Right lung (tissue), 2 donors: ENCODE measurements at regions not wholly inside any gene's neighbourhood (a gene's known extent, or its start where the extent isn't known, plus 50 kb on each side); places are given as distances from the start of the nearest gene placed in this dataset.

Experiments used
- DNase-seq, 2 donors: peaks; one replicate each; pipeline ENCODE4 v3.0.0-alpha.2; 2013

GRCh38 chr3:74351213-74351612 is 263.2 kb downstream of the CNTN3 start:
- peak; percentile 30 to 44 for DNase-seq

GRCh38 chr3:74349015-74349414 is 265.4 kb downstream of the CNTN3 start:
- no peak for DNase-seq

GRCh38 chr3:74347563-74348268 is 266.7 kb downstream of the CNTN3 start:
- no peak for DNase-seq

DNA sequence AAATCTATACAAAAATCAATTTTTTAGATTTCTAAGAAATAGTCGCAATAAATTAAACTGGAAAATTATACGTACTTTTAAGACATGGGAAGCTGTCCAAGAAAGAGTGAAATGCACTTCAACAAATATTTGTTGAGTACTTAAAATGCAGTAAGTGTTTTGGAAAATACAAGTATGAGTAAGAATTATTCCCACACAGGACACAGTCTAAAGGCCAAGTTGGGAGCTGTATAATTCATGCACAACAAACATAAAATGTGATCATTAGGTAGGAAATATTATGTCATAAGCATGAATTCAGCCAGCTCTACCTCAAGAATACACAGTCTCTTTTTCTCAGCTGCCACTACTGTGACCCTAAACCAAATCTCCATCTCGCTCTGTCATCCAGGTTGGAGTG is 267.6 kb downstream of the CNTN3 start:
- no peak for DNase-seq

DNA sequence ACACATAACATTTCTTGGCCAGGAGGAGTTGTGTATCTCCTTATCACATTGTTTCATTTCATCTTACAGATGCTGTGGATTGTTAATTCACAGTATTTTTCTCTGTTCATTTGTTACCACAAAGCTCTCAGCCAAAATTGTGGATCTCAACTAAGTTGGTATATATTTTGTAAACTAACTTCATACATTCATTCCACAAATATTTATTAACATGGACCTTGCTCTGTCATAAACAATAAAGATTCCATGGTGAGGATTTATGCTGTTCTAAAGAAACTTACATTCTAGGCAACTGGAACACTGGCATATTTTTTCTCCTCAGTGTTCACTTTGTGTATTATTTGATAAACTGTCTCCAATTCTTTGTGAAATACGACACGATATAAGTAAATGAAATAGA is 268.8 kb downstream of the CNTN3 start:
- DNase-seq, result no peak

DNA sequence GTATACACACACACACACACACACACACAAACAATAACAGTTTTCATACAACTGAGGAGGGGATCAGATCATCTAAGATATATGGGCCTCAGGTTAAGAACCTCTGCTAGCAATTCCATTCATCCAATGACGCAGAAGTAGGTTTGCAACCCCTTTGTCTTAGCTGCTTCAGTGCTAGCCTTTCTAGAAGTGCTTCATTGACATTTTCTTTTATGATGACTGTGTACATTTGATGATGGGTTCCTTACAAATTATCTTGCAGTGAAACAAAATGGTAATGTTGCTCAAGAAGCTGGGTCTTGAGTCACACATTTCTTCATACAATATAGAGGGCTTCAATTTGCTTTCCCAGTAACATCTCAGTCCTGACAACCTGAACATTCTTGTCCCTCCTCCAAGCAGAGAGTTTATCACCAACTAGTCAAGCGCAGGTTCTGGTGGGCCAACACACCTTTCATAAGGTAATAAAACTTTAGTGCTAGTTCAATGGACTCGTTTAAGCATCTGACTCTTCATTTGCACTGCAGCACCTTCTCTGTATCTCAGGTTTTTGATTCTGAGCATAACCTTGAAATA is 269.5 kb downstream of the CNTN3 start:
- no peak for DNase-seq

DNA sequence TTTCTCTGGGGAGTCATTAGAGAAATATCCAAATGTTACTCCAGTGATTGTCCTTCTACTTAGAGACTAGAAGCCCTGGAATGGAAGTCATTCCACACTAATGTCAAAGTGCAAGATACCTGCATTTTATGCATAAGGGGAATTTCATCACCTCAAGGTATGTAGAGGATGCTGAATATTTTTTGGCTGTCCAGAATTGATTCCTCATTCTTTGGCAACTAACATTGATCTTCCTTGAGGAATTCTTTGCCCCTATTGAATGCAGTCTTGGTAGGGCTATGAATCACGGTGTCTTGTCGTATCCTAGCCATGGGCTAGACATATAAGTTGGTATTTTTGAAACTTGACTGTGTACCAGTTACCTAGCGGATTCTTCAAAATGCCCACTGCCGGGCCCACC is 271.1 kb downstream of the CNTN3 start:
- DNase-seq, result no peak

DNA sequence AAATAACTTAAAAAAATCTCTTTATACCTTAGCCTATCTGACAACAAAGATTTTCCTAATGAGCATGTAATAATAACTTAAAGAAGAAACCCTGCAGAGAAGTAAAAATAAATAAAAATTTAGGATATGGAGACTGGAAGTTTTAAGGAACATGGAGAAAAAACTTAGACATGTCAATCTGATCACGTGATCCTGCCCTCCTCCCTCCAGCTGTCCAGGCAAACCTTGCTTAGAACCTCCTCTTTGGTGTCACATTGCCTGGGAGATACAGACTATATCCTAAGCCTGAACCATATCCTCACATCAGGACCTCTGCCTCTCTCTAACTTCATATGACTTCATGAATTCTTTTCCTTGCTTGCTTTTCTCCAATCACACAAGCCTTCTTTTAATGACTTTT is 275.5 kb downstream of the CNTN3 start:
- DNase-seq, result no peak

DNA sequence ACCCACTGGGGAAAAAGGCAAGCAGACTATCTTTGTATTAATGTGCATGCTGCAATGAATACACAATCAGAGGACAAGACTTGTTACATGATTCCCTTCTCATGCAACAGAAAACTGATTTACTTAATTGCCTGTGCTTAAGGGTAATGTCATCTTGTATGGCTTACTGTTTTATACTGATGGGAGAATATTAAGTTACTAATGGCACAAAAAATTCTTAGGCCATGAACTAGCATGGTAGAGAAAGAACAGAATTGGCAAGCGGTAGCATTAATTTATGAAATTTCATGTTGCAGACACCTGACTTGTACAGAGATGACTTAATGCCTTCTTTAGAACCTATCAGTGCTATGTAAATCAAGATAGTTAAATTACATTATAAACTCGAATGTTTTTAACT is 282.3 kb downstream of the CNTN3 start:
- DNase-seq, result no peak

DNA sequence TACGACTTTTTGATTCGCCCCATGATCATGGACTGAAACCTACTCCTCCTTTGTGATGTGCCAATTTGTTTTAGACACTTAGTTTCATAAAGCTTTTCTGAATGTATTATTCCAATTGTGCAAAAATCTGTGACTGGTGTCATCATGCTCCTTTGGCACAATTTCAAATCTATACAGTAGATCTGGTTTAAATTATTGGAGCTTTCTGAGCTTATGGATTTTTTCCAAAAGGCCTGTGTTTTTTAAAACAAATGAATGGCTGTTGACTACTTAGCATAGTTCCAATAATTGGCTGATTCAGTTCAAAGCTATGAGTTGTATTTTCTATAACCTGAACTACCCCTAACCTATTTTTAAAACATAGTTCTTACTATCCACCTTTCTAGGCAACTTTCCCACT is 282.7 kb downstream of the CNTN3 start:
- no peak for DNase-seq

DNA sequence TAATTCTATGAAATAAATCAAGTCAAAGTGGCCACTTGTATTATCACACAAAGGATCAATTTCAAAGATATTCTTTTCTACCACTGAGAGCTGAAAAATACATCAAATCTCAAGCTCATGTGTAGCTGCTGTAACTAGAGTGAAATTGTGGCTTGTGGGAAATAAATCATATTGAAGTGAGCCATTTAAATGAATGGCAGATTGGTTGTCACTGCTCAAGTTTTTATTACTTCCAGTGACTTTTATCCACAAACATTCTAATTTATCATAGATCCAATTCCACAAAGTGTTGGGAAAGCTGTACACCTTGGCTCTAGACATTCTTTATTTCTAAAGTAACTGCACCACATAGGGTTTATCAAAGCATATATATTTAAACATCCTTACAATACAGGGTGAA is 285.4 kb downstream of the CNTN3 start:
- DNase-seq, result no peak

DNA sequence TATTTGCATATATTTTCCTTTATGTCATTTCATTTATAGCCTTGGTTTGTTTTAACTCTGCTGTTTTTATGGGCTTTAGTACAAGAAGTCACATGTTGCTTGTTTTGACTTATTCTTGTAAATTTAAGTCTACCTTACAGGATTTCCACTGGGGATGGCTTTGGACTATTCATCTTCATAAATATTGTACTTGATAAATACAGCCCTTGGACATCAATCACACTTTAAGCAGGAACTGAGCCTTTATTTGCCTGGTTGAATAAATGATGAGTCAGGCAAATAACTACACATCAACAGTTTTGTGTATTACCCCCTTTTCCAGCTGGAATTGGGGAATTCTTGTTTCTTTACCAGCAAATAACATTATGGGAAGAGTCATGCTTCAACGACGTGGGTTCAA is 286.0 kb downstream of the CNTN3 start:
- no peak for DNase-seq

GRCh38 chr3:74315291-74315690 is 299.2 kb downstream of the CNTN3 start:
- DNase-seq, result no peak

GRCh38 chr3:74314696-74315095 is 299.8 kb downstream of the CNTN3 start:
- DNase-seq, result no peak

DNA sequence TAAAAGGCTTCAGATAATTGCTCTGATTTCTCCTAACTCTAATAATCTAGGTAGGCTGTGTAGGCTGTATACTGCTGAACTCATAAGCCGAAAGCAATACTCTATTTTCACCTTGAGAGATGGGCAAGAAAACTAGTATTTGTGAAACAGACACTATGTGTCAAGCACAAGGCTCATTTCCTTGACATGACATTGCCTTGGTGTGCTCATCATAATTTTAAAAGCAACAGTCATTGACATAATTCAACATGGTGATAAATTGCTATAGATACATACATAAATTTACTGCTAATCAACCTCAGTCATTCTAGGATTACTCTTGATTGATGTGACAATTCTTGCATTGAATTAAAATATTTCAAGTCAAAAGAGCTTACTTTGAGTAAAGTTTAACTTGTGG is 304.7 kb downstream of the CNTN3 start:
- DNase-seq, result no peak

GRCh38 chr3:74304424-74304823 is 310.0 kb downstream of the CNTN3 start:
- DNase-seq, result no peak

- no peak for DNase-seq
These were observed 310.7 kb downstream of the CNTN3 start for GRCh38 chr3:74303711-74304110.

GRCh38 chr3:74302969-74303368 is 311.5 kb downstream of the CNTN3 start:
- DNase-seq, result no peak

- DNase-seq, result no peak
These were observed 312.2 kb downstream of the CNTN3 start for GRCh38 chr3:74302281-74302680.

DNA sequence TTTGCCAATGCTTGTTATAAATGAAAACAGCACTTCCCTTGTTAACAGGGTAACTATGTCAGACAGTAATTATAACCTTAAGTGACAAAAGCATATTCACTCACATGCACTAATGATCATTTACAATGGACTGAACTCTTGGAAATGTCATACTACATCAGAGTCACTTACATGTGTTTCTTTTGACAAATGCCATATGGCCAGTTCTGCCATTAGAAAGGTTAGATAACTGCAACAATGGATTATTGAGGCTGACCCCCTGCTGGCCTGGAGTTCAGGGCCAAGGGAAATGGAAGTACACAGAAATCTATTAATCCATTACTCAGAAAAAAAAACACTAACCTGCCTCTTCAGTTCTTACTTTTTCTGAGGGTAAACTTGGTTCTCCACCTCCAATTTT is 313.4 kb downstream of the CNTN3 start:
- no peak for DNase-seq

DNA sequence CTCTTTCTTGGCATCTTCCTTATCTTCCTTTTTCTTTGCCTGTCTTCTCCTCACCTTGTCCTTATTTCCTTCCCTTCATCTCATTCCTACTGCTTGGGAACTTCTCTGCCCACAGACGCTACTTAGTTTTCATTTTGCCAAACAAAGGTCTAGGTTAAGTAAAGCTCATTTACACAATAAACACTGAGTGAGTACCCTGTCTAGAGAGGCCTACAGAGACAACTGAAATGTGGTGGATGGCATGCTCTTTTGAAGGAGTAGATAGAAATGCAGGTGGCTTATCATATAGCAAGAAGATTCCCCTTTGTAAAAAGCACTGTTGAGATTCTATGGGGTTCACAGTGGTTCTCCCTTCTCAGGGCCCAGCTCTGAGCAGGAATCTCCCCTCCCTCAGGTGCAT is 319.0 kb downstream of the CNTN3 start:
- no peak for DNase-seq

- no peak for DNase-seq
These were observed 325.7 kb downstream of the CNTN3 start for GRCh38 chr3:74288761-74289160.

DNA sequence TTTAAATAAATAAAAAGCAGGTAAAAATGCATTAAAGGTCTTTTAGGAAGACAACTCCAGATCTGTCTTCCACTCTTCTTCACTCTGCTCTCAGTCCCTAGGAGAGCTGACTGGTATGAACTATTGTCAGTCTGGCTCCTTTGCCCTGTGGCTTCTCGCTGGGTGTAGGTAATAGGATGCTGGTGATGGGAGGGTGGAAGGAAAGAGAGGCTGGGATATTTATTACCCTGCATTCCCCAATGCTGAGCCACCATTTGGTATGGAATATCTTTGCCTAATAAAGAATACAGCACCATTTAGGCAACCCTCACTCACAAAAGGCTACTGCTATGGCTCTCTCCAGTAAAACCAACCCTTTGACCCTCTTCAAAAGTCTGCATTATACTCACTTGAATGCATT is 326.9 kb downstream of the CNTN3 start:
- no peak for DNase-seq

DNA sequence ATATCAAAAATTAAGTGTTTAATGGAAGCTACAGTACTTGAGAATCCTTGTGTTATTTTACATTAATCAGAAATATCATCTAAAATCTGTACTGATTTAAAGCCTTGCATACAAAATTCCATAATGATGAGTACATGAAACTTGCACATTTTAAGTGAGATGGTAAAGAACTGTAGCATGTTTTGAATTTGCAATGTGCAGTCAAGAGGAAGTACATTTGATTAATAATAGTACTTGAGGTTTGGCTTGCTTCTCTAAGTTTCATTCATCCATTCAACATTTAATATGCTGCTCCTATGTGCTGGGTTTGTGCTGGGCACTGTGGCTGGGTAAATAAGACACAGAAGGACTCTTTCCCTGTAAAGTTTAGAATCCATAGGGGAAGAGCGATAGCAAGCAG is 332.3 kb downstream of the CNTN3 start:
- DNase-seq, result no peak
